NCI-H748 (cell line): ENCODE measurements at regions not wholly inside any gene's neighbourhood (a gene's known extent, or its start where the extent isn't known, plus 50 kb on each side); places are given as distances from the start of the nearest gene placed in this dataset.
"Not testable (repeated sequence)": the region's sequence is repeated elsewhere in the genome, so short reads cannot be mapped to it uniquely, and the experiment has no call there.

ENCODE experiments used
- DNase-seq: peaks from one replicate; lab custom pipeline; 2025; ENCODE audit not compliant: unreplicated experiment; lab: John Stamatoyannopoulos, UW

DNA sequence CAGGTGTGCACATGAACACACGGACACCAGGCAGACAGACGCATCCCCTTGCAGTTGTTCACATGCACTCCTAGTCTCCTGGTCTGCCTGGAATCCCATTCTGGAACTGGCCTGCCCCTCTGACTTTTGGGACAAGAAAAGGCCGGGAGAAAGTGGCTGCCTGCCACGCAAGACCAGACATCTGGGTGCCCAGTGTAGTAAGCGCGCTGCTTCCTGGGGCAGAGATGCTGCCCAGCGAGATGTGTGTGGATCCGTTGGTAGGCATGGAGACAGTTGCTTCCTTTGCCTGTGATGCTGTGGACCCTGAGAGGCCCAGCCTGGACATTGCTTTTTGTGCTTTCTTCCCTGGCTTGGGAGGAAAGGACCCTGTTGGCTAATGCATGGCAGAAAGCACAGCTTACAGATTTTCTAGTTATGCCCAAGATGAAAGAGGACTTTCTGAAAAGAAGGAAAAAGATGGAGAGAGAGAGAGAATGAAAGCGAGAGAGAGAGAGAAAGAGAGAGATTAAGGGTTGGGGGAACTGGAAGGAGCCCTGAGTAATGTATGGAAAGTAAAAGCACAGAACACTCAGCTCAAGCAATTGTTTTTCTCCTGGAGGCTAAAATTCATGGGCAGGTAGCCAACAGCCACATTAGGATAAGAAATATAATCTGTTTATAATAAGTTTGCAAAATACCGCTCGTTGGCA lies 235.3 kb downstream of the BCL2L11 start:
- not testable (repeated sequence) for DNase-seq

DNA sequence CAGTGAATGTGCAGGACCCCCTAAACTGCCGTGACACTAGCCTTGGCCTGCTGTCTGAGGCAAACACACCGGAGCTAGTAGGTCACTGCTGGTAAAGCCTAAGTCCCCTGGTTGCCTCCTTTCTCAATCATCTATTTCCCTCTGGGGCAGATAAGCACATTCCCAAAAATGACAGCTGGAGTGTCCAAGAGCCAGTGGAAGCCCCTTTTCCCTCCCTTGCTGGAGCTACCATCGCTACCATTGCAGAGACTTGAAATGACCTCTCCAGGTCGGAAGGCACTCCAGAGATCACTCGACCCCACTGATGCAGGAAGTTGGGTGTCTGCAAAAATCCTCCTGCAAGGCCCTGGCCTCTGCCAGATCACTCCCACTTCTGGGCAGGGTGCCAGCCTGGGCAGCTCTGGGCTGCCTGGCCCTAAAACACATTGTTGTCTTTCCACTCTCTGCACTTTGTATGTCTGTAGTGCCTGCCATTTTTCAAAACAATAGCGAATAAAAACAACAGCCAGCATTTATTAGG lies 235.9 kb downstream of the BCL2L11 start:
- DNase-seq = not testable (repeated sequence)

DNA sequence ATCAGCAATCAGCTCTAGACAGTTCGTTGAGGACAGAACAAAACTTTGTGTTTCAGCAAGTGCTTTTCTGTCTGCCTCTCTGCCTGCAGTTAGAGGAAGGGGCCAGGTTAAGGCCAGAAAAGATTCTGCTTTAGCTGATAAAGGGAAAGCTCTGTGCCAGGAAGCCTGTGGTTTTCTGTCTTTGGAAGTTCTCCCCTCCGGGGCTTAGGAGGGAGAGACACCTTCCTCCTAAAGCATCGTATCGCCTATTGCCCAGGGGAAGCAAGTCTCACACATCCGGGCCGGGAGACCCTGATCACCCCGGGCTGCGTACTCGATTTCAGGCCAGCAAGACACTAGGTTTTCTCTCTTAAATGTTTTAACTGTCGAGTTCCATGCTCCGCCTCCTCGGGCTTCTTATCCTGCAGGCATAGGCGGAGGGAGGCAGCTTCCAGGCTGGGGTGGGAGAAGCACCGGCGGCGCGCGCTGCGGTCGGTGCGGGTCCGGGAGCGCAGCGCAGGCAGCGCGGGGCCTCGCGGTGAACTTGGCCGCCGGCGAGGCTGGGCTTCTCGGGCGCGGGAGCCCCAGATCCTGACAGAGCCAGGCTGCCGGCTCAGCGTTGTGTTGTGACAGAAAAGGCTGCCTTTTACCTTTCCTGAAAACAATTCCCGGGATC lies 245.4 kb downstream of the BCL2L11 start:
- not testable (repeated sequence) for DNase-seq

DNA sequence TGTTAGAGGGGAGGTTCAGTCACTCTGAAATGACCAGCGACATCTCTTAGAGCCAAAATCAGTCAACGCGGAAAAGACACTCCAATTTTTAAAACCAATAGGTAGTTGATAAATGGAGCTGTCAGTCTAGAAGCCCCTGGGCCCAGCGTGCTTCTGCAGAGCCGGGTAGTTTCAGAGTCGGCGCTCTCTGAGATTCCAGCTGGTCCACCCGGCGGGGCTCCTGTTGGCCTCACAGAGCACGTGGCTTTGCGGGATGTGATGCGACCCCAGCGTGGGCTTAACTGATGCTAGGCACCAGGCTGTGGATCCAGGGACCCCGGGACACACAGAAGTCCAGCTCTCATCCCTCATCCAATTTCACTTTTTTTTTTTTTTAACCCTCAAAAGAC lies 245.9 kb downstream of the BCL2L11 start:
- not testable (repeated sequence) for DNase-seq

DNA sequence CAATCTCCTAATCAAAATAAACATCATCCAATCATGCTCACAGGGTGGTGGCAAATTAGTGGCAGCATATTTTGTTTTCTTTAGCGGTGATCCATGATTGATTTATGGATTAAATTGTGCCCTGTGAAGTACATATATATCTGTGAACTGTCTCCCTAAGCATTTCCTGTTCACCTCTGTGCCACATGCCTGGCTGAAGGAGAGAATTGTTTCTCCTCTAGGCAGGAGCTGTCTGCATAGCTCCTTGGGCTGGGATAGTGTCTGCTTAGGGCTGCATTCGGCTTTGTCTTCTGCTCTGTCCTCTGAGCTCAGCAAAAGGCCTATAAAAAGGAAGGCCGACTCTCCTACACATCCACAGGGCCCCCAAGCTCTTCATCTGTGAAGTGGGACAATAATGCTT lies 246.4 kb downstream of the BCL2L11 start:
- DNase-seq = not testable (repeated sequence)

DNA sequence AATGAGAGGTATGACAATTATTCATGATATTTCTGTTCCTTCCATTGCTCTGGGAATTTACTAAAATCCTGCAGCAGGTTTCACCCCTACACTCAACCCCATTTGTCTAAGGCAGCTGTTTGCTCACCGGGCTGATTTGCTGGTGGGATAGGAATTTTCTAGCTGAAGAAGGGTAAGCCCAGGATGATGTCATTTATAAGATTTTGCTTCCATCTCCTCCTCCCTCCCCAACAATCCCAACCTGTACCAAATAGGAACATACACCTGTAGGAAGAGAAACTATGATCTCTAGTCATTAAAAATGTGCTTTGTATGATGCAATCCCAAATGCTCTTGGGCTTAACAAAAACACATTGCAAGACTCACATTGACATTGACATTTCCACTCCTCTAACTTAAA lies 247.2 kb downstream of the BCL2L11 start:
- not testable (repeated sequence) for DNase-seq

DNA sequence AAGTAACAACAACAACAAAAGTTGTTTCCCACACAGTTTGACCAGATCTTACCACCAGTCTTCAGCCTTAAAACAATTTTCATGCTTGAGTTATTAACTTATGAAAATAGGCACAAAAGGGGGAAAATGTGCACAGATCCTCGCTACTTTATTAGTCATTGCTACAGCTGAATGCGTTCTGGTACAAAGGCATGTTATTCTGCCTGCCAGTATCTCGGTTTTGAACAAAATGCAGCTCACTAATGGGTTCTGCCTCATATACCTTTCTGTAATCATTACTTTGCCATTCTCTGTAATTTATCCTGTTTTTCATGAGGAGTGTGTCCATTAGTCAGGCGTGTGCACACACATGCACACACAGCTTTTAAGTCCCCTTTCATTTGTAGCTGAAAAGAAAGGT lies 247.6 kb downstream of the BCL2L11 start:
- DNase-seq = not testable (repeated sequence)

DNA sequence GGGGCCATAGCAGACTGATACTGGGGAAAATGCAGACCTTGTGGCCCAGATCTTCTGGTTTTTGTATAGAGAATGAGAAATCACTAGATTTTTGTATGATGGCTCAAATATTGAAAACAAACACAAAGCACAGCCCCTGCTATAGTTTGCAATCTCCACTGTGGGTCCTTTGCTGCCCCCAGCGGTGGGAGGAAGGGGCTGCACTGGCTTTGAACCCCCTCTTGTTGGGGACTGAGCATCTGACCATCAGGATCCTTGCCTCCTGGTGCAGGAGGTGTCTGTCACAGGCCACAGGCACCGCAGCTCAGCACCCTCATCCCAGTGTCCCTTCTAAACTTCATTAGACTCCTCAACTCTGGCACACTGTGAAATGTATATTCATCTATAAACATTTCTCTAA lies 252.3 kb downstream of the BCL2L11 start:
- not testable (repeated sequence) for DNase-seq

DNA sequence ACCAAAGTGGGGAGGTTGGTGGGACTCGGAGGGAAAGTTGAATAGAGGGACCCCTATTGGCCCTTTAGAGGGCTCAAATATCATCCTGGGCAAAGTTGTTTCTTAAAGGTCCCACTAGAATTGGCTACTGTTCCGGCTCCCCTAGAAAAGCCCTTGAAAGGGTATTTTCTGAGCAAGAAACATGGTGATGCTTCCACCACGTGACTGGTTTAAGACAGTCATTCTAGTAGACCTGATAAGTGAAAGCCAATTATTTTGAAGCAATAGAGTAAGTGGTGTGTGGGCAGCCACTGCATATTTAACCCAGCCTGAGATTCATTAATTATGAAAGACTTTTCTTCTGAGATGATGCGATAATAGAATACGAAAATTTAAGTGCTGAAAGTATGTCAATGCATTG lies 253.3 kb downstream of the BCL2L11 start:
- not testable (repeated sequence) for DNase-seq

DNA sequence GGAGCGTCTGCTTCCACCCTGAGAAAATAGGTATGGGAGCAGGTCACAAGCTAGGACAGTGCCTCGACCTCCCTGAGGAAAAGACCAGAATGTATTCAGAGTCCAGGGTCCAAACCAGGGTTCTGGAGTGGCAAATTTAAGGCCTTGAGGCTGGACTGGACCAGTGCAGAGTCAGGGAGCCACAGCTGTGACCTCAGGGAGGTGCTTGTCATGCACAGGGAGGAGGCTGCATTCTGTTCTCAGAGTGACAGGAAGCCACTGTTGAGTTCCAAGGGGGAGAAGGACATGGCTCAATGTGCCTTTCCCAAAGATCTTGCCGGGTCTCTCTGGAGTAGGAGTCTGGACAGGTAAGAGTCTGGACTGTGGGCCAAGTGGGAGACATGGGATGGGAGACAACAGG lies 254.0 kb downstream of the BCL2L11 start:
- not testable (repeated sequence) for DNase-seq

DNA sequence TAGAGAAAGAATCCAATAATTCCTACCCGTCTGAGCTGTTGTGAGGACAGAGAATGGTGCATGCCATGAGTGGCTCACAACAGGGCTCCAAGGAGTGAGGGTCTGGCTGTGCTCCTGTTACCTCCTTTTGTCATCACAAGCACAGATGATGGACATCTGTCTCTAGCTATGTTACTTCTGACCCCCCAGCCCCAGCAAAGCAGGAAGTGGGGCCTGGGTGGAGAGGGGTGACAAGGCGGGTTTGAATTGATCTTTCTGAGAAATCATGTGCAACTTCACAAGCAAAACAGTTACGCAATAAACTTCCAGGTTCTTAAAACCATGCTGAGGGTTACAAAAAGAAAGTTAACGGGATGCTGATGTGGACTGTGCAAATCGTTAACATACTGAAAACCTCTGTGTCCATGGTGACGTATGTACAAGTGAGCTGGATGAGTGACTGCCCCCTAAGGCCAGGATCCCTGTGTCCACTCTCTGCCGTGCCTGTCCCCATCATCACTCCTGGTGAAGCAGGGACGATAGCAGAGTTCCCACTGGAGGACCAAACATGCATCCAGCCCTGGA lies 254.7 kb downstream of the BCL2L11 start:
- not testable (repeated sequence) for DNase-seq

DNA sequence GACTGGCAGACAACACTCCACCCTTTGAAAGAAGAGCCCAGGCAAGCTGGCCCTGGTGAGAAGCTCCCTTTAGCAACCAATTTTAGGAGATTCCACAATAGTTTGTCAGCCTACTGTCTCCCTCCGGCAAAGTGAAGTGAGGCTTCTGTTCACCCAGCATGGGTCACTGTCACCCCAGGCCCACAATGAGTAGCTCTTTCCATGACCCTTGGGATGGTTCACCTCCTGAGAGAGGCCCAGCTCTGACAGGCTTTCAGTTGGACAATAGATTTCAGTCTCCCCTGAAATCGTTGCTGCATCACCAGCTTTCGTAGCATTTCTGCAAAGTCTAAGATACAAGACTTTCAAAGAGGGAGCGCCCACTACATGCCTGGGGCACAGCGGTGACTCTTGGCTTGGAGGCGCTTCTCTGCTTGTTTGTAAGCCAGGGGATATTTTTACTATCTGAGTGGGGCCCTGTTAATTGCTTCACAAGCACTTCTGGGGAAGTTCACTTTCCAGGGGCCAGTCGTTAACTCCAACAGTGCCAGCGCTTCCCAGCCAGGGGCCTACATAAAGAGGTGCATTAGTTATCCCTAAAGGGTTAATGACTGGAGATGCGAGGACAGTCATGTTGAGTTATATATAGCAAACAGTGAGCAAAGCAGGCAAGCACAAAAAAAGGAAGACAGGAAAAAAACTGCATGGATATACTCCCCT lies 255.7 kb downstream of the BCL2L11 start:
- DNase-seq = not testable (repeated sequence)

DNA sequence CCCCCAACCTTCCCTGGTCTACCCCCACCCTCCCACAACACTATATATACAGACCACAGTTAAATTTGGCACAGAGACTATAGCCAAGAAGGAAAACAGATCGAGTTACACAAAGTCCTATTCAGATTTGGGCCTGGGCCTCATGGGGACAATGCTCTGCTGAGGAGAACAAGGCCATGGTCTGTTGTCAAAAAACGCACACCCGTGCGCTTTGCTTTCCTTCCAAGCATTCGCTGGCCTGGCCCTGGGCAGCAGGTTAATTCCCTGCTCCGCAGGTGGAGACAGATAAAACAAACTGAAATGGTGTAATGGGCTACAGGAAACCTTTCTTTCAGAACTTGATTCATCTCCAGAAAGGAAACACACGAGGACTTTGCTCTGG lies 256.2 kb downstream of the BCL2L11 start:
- not testable (repeated sequence) for DNase-seq

DNA sequence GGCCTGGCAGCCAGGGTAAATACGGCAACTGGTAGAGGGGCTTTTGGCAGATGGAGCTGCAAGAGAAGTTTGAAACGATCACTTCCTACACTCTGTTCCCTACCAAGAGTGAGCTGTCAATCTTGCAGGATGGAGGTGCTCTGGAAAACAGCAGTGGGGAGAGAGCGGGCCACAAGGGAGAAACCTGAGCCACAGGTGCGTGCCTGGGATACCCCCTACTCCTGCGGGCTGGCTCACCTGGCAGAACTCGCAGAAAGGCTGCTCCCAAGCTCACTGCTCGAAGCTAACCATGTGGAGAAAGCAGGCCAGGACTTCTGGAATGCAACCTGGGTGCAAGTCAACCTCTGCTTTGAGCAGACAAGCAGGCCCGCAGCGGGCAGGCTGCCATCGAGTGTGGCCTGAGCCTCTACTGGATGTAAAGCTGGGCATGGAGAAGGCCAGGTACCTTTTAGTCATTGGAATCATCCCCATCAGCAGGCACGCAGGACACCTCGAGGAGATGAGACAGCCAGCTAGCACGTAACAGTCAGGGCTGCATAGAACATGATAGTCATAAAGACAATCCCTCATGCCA lies 256.8 kb downstream of the BCL2L11 start:
- DNase-seq = not testable (repeated sequence)

DNA sequence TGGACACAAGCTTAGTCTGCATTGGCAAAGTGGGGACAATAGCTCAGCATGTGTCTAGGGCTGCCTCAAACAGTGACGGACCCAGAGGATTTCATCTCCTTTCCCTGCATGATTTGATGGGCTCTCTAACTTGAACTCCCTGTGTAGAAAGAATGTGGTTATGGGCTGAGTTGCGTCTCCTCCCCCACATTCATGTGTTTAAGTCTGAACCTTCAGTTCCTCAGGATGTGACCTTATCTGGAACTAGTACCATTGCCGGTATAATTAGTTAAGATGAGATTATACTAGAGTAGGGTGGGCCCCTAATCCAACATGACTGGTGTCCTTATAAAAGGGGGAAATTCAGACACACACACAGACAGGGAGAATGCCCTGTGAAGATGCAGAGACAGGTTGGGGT lies 257.6 kb downstream of the BCL2L11 start:
- not testable (repeated sequence) for DNase-seq

DNA sequence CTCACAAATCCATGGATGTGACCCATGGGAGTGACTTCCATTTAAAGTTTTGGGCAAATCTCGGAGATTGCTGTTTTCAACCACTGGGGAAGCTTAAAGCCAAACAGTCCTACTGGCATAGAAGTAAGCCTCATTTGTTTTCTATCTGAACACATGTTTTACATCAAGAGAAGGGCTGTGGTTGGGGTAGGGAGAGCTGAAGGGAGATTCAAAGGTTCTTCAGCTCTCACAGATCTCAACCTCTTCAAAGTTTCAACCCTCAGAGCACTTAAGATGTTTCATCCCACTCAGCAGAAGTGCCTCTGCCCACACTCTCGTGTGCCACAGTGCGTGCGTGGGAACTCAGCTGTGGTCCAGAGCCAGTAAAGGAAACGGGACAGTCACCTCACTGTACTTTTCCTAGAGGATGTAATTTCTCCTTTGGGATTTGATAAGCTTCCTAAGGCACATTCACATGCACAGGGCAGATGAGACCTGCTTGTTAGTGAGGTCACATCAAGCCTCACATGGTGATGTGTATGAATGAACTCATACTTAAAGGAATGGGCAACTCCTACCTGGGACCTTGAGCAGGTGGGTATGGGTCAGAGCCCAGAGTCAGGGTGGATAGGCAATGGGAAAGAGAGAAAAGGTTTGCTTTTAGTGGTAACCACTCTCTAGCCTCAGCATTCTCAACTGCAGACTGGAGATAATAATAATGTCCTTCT lies 260.2 kb downstream of the BCL2L11 start:
- not testable (repeated sequence) for DNase-seq

DNA sequence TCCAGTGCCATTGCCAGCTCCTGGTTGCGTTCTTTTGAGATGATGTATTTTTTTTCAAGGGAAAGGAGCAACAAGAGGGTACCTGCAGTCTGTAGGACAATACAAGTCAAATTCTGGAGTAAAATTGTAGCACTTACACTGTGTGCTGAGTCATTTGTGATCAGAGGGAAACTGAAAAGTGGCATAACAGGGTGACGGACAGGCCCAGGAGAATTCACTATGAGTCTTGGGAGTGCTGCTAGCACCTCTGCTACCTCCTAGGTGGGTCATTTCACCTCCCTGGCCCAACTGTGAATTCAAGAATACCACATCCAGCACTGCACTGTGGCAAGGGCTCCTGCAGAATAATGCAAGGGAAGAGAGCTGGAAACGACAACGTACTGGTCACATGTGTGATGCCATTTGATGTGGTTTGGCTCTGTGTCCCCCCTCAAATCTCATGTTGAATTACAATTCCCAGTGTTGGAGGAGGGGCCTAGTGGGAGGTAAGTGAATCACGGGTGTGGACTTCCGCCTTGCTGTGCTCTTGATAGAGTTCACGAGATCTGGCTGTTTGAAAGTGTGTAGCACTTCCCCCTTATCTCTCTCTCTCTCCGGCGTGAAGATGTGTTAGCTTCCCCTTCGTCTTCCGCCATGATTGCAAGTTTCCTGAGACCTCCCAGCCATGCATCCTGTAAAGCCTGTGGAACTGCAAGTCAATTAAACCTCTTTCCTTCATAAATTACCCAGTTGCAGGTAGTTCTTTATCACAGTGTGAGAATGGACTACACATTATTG lies 261.0 kb downstream of the BCL2L11 start:
- DNase-seq = not testable (repeated sequence)

DNA sequence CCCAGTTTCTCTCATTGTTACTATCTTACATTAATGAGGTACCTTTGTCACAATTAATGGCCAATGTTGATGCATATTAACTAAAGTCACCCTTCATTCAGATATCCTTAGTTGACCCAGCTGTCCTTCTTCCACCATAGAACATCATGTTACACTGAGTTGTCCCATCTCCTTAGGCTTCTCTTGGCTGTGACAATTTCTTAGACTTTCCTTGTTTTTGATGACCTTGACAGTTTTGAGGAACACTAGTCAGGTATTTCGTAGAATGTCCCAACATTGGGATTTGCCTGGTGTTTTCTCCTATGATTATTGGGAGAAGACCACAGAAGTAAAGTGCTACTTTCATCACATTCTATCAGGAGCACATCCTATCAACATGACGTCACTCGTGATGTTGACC lies 261.8 kb downstream of the BCL2L11 start:
- not testable (repeated sequence) for DNase-seq

DNA sequence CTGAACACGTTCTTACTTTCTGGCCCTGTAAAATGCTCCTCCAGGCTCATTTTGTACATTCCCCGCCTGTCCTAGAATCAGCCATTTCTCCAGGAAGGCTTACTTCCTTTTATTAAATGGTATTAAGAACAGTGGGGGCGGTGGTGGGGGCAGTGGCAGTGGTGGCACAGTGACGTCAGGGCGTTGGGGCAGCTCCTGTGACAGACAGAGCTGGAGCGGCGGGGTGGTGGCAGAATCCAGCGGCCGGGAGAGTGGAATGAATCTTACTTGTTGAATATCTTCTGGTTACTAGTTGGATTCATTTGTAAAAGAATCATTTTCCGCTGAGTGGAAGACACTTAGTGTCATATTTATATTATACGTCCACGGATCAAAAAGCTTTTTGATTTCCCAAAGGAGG lies 262.6 kb downstream of the BCL2L11 start:
- not testable (repeated sequence) for DNase-seq
